Neural cell (in vitro differentiated cells): ENCODE measurements at regions not wholly inside any gene's neighbourhood (a gene's known extent, or its start where the extent isn't known, plus 50 kb on each side); places are given as distances from the start of the nearest gene placed in this dataset.

Source experiments
- CTCF ChIP-seq: fragments of 450-650 bp; IDR thresholded peaks from 2 replicates; pipeline ENCODE4 v1.5.1; 2014; ENCODE audit warnings: antibody characterized with exemption, mild to moderate bottlenecking, moderate library complexity; ENCODE audit not compliant: poor library complexity, severe bottlenecking
- EZH2 ChIP-seq: fragments of 200-600, 300-800 bp; shearing (Covaris generic), sonication (generic); IDR thresholded peaks from 2 replicates; pipeline ENCODE4 v1.6.1; 2014; ENCODE audit warnings: antibody characterized with exemption, low read length, borderline replicate concordance, mild to moderate bottlenecking; ENCODE audit not compliant: insufficient read depth, poor library complexity, severe bottlenecking
- POLR2AphosphoS5 ChIP-seq: IDR thresholded peaks from 2 replicates; pipeline ENCODE4 v1.6.1; 2012
- RAD21 ChIP-seq: fragments of 450-650 bp; conservative IDR thresholded peaks from 2 replicates; pipeline ENCODE4 v1.6.1; 2014; ENCODE audit warnings: antibody characterized with exemption, mild to moderate bottlenecking, moderate library complexity
- REST ChIP-seq: IDR thresholded peaks from 2 replicates; pipeline ENCODE4 v1.6.1; 2012; ENCODE audit warnings: borderline replicate concordance
- TAF1 ChIP-seq: IDR thresholded peaks from 2 replicates; pipeline ENCODE4 v1.6.1; 2012; ENCODE audit warnings: low read depth

GRCh38 chr5:40093550-40093949, 586.2 kb upstream of the PTGER4 start:
- TF ChIP-seq CTCF (no peak), POLR2AphosphoS5 (no peak), REST (no peak), TAF1 (no peak), EZH2 (no peak), RAD21 (no peak)
